Adrenal gland (tissue), 9 donors: ENCODE measurements at regions not wholly inside any gene's neighbourhood (a gene's known extent, or its start where the extent isn't known, plus 50 kb on each side); places are given as distances from the start of the nearest gene placed in this dataset.

Experiments
- DNase-seq, 7 donors: peaks; one replicate each; pipeline ENCODE4 v3.0.0-alpha.2; 2019 to 2020
- H3K27ac ChIP-seq, 5 donors: fragments of 200-600 bp; sonication (generic) in 4 of 5; 1 replicate in 3 of 5; 2 replicates in 2 of 5; pipeline versions ENCODE4 v1.5.1 to v1.8.0; 2016 to 2020; ENCODE audit warnings: mild to moderate bottlenecking in 1 of 5
- H3K27me3 ChIP-seq: fragments of 200-600 bp; 2 replicates; pipeline ENCODE4 v1.8.0; 2021
- H3K36me3 ChIP-seq, 2 donors: fragments of 200-600 bp; replicated peaks in 1 of 2; 1 replicate in 1 of 2; 2 replicates in 1 of 2; pipeline versions ENCODE4 v1.5.1 to v1.8.0; 2018 to 2022
- H3K4me1 ChIP-seq, 2 donors: fragments of 200-600 bp; replicated peaks in 1 of 2; 1 replicate in 1 of 2; 2 replicates in 1 of 2; pipeline versions ENCODE4 v1.5.1 to v1.8.0; 2018 to 2021
- H3K4me3 ChIP-seq, 4 donors: fragments of 200-600 bp; sonication (generic) in 3 of 4; one replicate each; pipeline ENCODE4 v1.5.1; 2016 to 2018
- H3K9me3 ChIP-seq, 3 donors: fragments of 200-600 bp; sonication (generic) in 1 of 3; replicated peaks in 1 of 3; 1 replicate in 2 of 3; 2 replicates in 1 of 3; pipeline versions ENCODE4 v1.5.1 to v1.8.0; 2016 to 2021
- CTCF ChIP-seq, 6 experiments: fragments of 450-650 bp in 4 of 6; fragments of 200-600 bp in 2 of 6; sonication (generic) in 1 of 6; IDR thresholded peaks; 1 replicate in 5 of 6; 2 replicates in 1 of 6; pipeline versions ENCODE4 v1.5.1 to v1.8.0; 2016 to 2021; ENCODE audit warnings: antibody characterized with exemption in 6 of 6, mild to moderate bottlenecking in 2 of 6, moderate library complexity in 1 of 6
- POLR2A ChIP-seq, 2 donors: fragments of 450-650 bp; IDR thresholded peaks; one replicate each; pipeline ENCODE4 v1.6.1; 2017; ENCODE audit warnings: antibody characterized with exemption in 2 of 2, mild to moderate bottlenecking in 2 of 2, moderate library complexity in 1 of 2
- WGBS, 4 donors: extraction: QIAGEN DNeasy Blood & Tissue Kit in 2 of 4; methylation state at CpG; one replicate each; pipeline versions ENCODE4 v1.1.5 to v1.1.7; 2013 to 2017; 5-methylcytosine and 5-hydroxymethylcytosine counted together
- intact Hi-C, 2 donors: fragments of 100-400 bp; cut with DNase I; formaldehyde crosslinking; loops; one replicate each; pipeline versions ENCODE4 v1.14.1 to v1.15.0; 2022 to 2023
- donor health status: healthy with polysubstance abuse.
- donor health status: Bipolar disorder and iron deficiency.
- donor health status: DM: yes; HTN: yes; CAD: no.
- donor health status: DM: no; HTN: no; CAD: no.
- donor health status: DM: no; HTN: no; CAD: no.

DNA sequence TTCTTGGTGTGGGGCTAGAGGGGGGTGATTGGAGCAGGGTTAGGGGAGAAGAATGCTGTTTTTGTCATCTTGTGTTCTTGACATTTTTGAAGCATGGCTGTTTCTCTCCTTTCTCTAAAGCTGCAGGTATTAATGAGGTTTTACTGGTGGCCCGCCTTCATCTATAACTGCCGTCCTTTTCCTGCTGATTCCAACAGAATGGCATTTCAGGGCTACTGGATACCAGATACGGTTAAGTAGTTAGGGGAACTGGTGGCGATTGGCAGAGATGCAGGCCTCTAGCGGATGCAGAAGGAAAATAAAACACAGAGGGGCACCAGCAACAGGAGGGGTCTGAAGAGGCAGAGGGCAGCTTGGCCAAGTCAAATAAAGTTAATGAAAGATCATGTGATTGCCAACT lies 89.7 kb upstream of the EEF1E1 start:
- no peaks in the 10 kb centered on the region for H3K27me3 ChIP-seq
- H3K36me3 ChIP-seq: no peaks in the 10 kb centered on the region
- WGBS, 4 donors: 63 to 73% (median 69%) methylated on average over 5 of the region's 5 CpGs
- H3K4me3 ChIP-seq: no peak overlapping the region
- intact Hi-C loops: no loop called here
- TF ChIP-seq CTCF (IDR thresholded peaks at IDR 0.05) (no peak), POLR2A (IDR thresholded peaks at IDR 0.05) (no peak)
- H3K4me1 ChIP-seq: no peaks in the 10 kb centered on the region
- no peak overlapping the region for H3K27ac ChIP-seq
- DNase-seq: no peak
- no peaks in the 10 kb centered on the region for H3K9me3 ChIP-seq

DNA sequence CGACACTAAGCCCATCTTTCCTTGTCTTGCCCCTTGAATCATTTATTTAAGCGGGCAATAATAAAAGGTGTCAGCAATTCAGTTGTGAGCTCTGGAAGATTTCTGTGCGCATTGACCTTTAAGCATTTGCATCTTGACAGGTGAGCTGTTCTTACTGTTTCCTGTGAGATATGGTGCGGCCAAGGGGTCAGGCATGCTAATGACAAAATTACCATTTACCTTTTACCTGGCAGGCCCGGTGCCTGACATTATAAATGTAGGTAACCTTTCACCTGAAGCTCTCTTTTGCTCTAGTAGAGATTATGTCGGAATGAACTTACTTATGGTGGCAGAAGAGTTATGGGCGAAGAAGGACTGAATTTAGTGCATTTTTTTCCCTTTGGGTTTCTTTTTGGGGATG lies 89.3 kb upstream of the EEF1E1 start:
- Histone ChIP-seq H3K4me3 (no peak overlapping the region), H3K27me3 (no peaks in the 10 kb centered on the region), H3K4me1 (no peaks in the 10 kb centered on the region), H3K9me3 (no peaks in the 10 kb centered on the region), H3K36me3 (no peaks in the 10 kb centered on the region), H3K27ac (no peak overlapping the region)
- WGBS, 4 donors: 60 to 79% (median 69%) methylated on average over 7 of the region's 7 CpGs
- DNase-seq: no peak
- intact Hi-C loops: no loop called here
- TF ChIP-seq CTCF (IDR thresholded peaks at IDR 0.05): no peak

- no peak overlapping the region for H3K4me3 ChIP-seq
- 64 to 77% (median 67%) methylated on average over 2 of the region's 2 CpGs for WGBS, 4 donors
- no peak for TF ChIP-seq POLR2A (IDR thresholded peaks at IDR 0.05)
- TF ChIP-seq CTCF (IDR thresholded peaks at IDR 0.05): no peak
These were observed 84.9 kb upstream of the EEF1E1 start for GRCh38 chr6:8187209-8187608.

DNA sequence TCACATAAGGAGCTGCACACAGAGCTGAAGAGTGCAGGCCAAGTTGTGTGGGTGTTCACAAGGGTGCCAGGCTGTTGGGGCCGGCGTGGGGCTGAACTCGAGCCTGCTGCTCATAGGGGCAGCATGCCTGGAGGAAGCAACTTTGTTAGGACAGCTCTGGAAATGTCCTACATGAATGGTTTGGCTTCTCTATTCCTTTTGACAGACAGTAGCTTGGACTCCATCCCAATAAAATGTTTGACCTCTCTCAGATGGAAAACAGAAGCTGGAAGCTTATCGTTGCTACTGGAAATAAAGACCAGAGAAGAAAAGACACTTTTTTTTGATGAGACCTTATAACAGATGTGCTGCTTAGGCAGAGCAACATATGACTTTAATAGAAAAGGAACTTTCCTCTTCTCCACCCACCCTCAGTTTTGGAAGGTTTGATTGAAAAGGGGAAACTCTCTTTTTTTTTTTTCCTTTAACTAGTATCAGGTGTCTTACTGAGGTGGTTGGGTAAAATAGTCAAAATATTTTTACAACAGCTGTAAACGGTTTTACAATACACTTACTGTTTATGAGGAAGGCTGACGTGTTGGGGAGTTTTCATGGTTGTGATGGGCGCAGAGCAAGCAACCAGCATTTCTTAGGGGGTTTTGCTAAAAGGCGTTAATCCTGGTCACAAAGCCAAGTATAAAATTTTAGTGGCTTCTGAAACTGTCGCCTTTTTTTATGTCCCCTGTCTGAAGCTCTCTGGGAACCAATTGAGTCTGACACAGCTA lies 80.7 kb upstream of the EEF1E1 start:
- no peaks in the 10 kb centered on the region for H3K27me3 ChIP-seq
- no peak overlapping the region for H3K4me3 ChIP-seq
- H3K36me3 ChIP-seq: no peaks in the 10 kb centered on the region
- 62 to 65% (median 63%) methylated on average over 9 of the region's 9 CpGs for WGBS, 4 donors
- DNase-seq: no peak
- intact Hi-C loops: no loop called here
- H3K9me3 ChIP-seq: no peaks in the 10 kb centered on the region
- TF ChIP-seq POLR2A (IDR thresholded peaks at IDR 0.05): no peak
- TF ChIP-seq CTCF (IDR thresholded peaks at IDR 0.05): no peak
- no peaks in the 10 kb centered on the region for H3K4me1 ChIP-seq
- no peak overlapping the region for H3K27ac ChIP-seq

More at GRCh38 chr6:8187209-8187608, 84.9 kb upstream of the EEF1E1 start:
- H3K9me3 ChIP-seq: no peaks in the 10 kb centered on the region
- H3K4me1 ChIP-seq: no peaks in the 10 kb centered on the region
- no peak for DNase-seq
- H3K36me3 ChIP-seq: no peaks in the 10 kb centered on the region
- H3K27me3 ChIP-seq: no peaks in the 10 kb centered on the region
- H3K27ac ChIP-seq: no peak overlapping the region
- intact Hi-C loops: no loop called here
